Transverse colon (tissue), 4 donors: ENCODE measurements at regions not wholly inside any gene's neighbourhood (a gene's known extent, or its start where the extent isn't known, plus 50 kb on each side); places are given as distances from the start of the nearest gene placed in this dataset.

Experiments
- DNase-seq: peaks from one replicate; pipeline ENCODE4 v3.0.0-alpha.2; 2019
- H3K27ac ChIP-seq, 4 donors: fragments of 200-600 bp; sonication (generic); 2 replicates each; pipeline ENCODE4 v1.5.1; 2016 to 2018; ENCODE audit warnings: inconsistent platforms in 4 of 4
- H3K27me3 ChIP-seq: fragments of 200-600 bp; sonication (generic); 2 replicates; pipeline ENCODE4 v1.5.1; 2017; ENCODE audit warnings: inconsistent platforms
- H3K36me3 ChIP-seq, 4 donors: fragments of 200-600 bp; sonication (generic); 2 replicates each; pipeline ENCODE4 v1.5.1; 2017 to 2019; ENCODE audit warnings: inconsistent platforms in 4 of 4
- H3K4me1 ChIP-seq, 4 donors: fragments of 200-600 bp; sonication (generic); 2 replicates each; pipeline ENCODE4 v1.5.1; 2017 to 2020; ENCODE audit warnings: inconsistent platforms in 4 of 4
- H3K4me3 ChIP-seq, 4 donors: fragments of 200-600 bp; sonication (generic); 1 replicate in 1 of 4; 2 replicates in 3 of 4; pipeline versions ENCODE4 v1.5.1 to v1.6.1; 2017 to 2019; ENCODE audit warnings: inconsistent platforms in 4 of 4
- H3K9me3 ChIP-seq, 2 donors: fragments of 200-600 bp; sonication (generic); 2 replicates each; pipeline ENCODE4 v1.5.1; 2017 to 2019; ENCODE audit warnings: inconsistent platforms in 2 of 2
- EP300 ChIP-seq: sonication (generic); formaldehyde crosslinking; IDR thresholded peaks from one replicate; pipeline ENCODE4 v1.6.1; 2017; ENCODE audit warnings: antibody characterized with exemption, low read depth
- POLR2A ChIP-seq: fragments of 450-650 bp; IDR thresholded peaks from one replicate; pipeline ENCODE4 v1.6.1; 2016; ENCODE audit warnings: antibody characterized with exemption, mild to moderate bottlenecking, moderate library complexity
- POLR2AphosphoS5 ChIP-seq, 3 donors: sonication (generic); formaldehyde crosslinking; IDR thresholded peaks; one replicate each; pipeline ENCODE4 v1.6.1; 2016; ENCODE audit warnings: antibody characterized with exemption in 3 of 3
- WGBS, 2 donors: methylation state at CpG; one replicate each; pipeline ENCODE4 v1.1.5; 2018; ENCODE audit warnings: low coverage in 1 of 2; 5-methylcytosine and 5-hydroxymethylcytosine counted together
- in situ Hi-C, 4 donors: fragments of 200-750 bp; cut with MboI; loops; one replicate each; pipeline versions ENCODE4 v1.15.0 to v1.15.1; 2017; ENCODE audit warnings: low sequenced_read_pairs in 3 of 4, low pct_ligation_motif_present in 1 of 4, low pct_unique_long_range_greater_than_20kb in 1 of 4
- intact Hi-C: fragments of 100-400 bp; cut with DNase I; formaldehyde crosslinking; loops from one replicate; pipeline ENCODE4 v1.15.1; 2023; ENCODE audit warnings: low total_unique reads
- TF ChIP-seq, protein P1 (sequence below), 5 experiments: fragments of 200-600 bp in 3 of 5; fragments of 450-650 bp in 2 of 5; sonication (generic) in 3 of 5; IDR thresholded peaks; 1 replicate in 2 of 5; 2 replicates in 3 of 5; pipeline ENCODE4 v1.5.1; 2016 to 2017; ENCODE audit warnings: antibody characterized with exemption in 5 of 5, inconsistent platforms in 3 of 5, mild to moderate bottlenecking in 2 of 5, moderate library complexity in 1 of 5

- H3K9me3 ChIP-seq, result no peaks in the 10 kb centered on the region
- in situ Hi-C loops (no loop called here), intact Hi-C loops (no loop called here)
- WGBS, 2 donors, result 62 to 69% methylated on average over 3 of the region's 3 CpGs
- no peaks in the 10 kb centered on the region for H3K27me3 ChIP-seq
- H3K4me3 ChIP-seq, result no peak overlapping the region
- no peak overlapping the region for H3K27ac ChIP-seq
- H3K4me1 ChIP-seq, result no peaks in the 10 kb centered on the region
- no peak for DNase-seq
- H3K36me3 ChIP-seq, result no peaks in the 10 kb centered on the region
- TF ChIP-seq EP300 (no peak), POLR2A (no peak), POLR2AphosphoS5 (IDR thresholded peaks at IDR 0.05) (no peak)
- TF ChIP-seq, protein P1, sequence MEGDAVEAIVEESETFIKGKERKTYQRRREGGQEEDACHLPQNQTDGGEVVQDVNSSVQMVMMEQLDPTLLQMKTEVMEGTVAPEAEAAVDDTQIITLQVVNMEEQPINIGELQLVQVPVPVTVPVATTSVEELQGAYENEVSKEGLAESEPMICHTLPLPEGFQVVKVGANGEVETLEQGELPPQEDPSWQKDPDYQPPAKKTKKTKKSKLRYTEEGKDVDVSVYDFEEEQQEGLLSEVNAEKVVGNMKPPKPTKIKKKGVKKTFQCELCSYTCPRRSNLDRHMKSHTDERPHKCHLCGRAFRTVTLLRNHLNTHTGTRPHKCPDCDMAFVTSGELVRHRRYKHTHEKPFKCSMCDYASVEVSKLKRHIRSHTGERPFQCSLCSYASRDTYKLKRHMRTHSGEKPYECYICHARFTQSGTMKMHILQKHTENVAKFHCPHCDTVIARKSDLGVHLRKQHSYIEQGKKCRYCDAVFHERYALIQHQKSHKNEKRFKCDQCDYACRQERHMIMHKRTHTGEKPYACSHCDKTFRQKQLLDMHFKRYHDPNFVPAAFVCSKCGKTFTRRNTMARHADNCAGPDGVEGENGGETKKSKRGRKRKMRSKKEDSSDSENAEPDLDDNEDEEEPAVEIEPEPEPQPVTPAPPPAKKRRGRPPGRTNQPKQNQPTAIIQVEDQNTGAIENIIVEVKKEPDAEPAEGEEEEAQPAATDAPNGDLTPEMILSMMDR (IDR thresholded peaks at IDR 0.05), result no peak
Measured at GRCh38 chr4:111601671-111602070, 543.6 kb upstream of the FAM241A start.

DNA sequence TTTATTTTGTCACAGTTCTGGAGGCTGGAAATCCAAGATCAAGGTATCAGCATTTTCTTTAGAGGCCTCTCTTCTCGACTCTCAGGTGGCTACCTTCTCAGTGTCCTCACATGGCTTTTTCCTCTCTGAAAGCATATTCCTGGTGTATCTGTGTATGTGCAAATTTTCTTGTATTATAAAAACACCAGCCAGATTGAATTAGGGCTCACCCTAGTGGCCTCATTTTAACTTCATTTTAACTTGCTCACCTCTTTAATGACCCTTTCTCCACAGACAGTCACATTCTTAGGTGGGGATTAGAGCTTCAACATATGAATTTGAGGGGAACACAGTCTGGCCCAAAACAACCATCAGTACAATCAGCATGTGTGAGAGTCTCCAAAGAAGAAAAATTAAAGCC lies 542.4 kb upstream of the FAM241A start:
- no peak for DNase-seq
- intact Hi-C loops (no loop called here), in situ Hi-C loops (no loop called here)
- Histone ChIP-seq H3K4me3 (no peak overlapping the region), H3K4me1 (no peaks in the 10 kb centered on the region), H3K27ac (no peak overlapping the region), H3K9me3 (no peaks in the 10 kb centered on the region), H3K27me3 (no peaks in the 10 kb centered on the region), H3K36me3 (no peaks in the 10 kb centered on the region)
- TF ChIP-seq POLR2A, result no peak
- no peak for TF ChIP-seq POLR2AphosphoS5 (IDR thresholded peaks at IDR 0.05)
- no peak for TF ChIP-seq EP300
- TF ChIP-seq, protein P1 (IDR thresholded peaks at IDR 0.05), result no peak
- WGBS, 2 donors, result 29 to 71% methylated on average over 1 of the region's 1 CpG

GRCh38 chr4:111605111-111605510 lies 540.1 kb upstream of the FAM241A start:
- in situ Hi-C loops, result no loop called here
- WGBS, 2 donors, result 33 to 46% methylated on average over 1 of the region's 1 CpG
- H3K36me3 ChIP-seq, result no peaks in the 10 kb centered on the region

DNA sequence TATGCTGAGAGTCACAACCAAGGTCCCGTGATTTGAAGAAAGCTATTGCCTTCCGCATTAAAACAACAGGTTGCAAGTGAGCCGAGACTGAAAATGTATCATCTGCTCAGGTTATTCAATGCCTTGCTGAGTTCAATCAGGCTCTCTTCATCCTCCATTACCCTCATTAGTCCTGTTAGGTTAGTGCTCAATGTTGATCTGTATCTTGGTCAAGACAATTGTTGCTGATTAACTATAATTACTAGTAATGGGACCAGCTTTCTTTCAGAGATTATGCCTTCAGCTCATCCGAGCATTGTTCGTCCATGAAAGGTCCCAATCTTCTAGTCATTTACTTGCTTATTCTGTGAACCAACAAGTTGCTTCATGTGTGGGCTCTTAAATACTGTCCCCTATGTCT lies 534.6 kb upstream of the FAM241A start:
- Histone ChIP-seq H3K4me3 (no peak overlapping the region), H3K9me3 (no peaks in the 10 kb centered on the region), H3K4me1 (no peaks in the 10 kb centered on the region), H3K27me3 (no peaks in the 10 kb centered on the region), H3K36me3 (no peaks in the 10 kb centered on the region), H3K27ac (no peak overlapping the region)
- 72 to 79% methylated on average over 2 to 5 of the region's 5 CpGs for WGBS, 2 donors
- in situ Hi-C loops, result no loop called here
- intact Hi-C loops, result no loop called here
- TF ChIP-seq, protein P1 (IDR thresholded peaks at IDR 0.05), result no peak
- TF ChIP-seq EP300 (no peak), POLR2AphosphoS5 (IDR thresholded peaks at IDR 0.05) (no peak), POLR2A (no peak)
- DNase-seq, result no peak

More at GRCh38 chr4:111605111-111605510, 540.1 kb upstream of the FAM241A start:
- no peak overlapping the region for H3K27ac ChIP-seq
- no peak for DNase-seq
- H3K27me3 ChIP-seq, result no peaks in the 10 kb centered on the region
- no peak overlapping the region for H3K4me3 ChIP-seq
- intact Hi-C loops, result no loop called here
- H3K4me1 ChIP-seq, result no peaks in the 10 kb centered on the region
- H3K9me3 ChIP-seq, result no peaks in the 10 kb centered on the region
- TF ChIP-seq, protein P1 (IDR thresholded peaks at IDR 0.05), result no peak
- TF ChIP-seq POLR2AphosphoS5 (IDR thresholded peaks at IDR 0.05), result no peak
- no peak for TF ChIP-seq POLR2A
- TF ChIP-seq EP300, result no peak
